LNCAP (cell line): ENCODE measurements at regions not wholly inside any gene's neighbourhood (a gene's known extent, or its start where the extent isn't known, plus 50 kb on each side); places are given as distances from the start of the nearest gene placed in this dataset.

Experiments
- CTCF ChIP-seq: fragments of 450-650 bp; IDR thresholded peaks from 2 replicates; pipeline ENCODE4 v1.5.1; 2017; ENCODE audit warnings: mild to moderate bottlenecking

GRCh38 chr17:6323626-6324356 lies 111.1 kb downstream of the AIPL1 start:
- no peak for TF ChIP-seq CTCF

- no peak for TF ChIP-seq CTCF
These were observed 112.6 kb downstream of the AIPL1 start for GRCh38 chr17:6322316-6322715.

DNA sequence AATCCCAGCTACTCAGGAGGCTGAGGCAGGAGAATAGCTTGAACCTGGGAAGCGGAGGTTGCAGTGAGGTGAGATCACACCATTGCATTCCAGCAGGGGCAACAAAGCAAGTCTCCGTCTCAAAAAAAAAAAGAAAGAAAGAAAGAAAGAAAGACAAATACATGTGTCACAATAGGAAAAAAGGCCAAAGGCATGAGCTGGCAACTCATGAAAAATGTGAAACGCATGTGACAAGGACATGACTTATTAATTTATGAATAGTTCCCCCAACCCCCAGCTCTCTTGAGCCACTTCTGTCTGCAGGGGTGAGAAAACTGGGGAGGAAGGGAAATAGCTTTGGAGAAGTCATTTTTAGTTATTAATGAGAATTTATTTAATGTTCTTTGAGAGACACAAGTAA lies 120.6 kb downstream of the AIPL1 start:
- no peak for TF ChIP-seq CTCF

DNA sequence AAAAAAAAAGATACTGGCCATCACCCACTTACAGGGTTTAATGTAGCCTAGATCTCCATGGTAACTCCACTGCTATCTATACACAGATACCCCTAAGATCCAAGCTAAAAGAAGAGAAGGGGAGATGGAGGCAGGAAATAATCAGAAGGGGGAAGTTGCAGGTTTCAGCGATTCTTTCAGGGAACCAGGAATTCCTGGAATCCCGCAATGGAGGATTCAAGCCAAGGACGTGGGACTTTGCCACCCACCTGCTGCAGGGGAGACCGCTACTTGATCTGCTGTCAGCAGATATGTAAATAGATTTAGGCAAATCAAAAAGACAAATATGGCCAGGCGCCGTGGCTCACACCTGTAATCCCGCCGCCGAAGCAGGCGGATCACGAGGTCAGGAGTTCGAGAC lies 121.1 kb downstream of the AIPL1 start:
- TF ChIP-seq CTCF = no peak

GRCh38 chr17:6306820-6307219 lies 128.1 kb downstream of the AIPL1 start:
- no peak for TF ChIP-seq CTCF

DNA sequence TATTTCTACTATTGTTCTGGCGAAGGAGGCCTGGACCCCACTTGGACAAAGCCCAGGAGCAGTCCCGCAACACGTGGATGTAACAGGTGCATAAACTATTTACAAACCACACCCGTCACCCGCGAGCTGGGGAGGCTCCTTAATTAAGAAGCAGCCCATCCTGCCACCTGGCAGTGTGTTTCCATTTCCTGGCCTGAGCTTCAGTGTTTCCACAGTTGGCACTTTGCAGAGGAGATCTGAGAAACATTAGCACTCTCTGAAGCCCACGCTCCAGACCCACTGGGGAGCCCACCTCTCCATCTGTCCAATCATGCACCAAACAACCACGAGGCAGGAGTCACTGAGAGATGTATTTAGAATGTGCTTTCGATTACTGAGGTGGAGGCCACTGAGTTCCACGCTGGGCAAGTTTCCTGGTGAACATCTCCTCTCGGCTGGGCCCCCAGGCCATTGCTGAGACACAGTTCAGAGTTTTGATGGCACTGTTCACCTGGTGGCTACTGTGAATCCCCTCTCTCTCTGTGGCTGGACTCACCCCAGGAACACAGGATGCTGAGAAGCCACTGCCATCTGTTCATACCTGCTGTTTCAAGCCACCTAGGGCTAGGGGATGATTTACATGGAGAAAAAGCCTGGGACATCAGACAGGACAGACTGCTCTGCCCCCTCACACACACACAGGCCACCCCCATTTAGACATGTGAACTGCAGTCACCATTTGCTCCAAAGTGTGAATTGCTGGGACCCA lies 129.1 kb downstream of the AIPL1 start:
- no peak for TF ChIP-seq CTCF

DNA sequence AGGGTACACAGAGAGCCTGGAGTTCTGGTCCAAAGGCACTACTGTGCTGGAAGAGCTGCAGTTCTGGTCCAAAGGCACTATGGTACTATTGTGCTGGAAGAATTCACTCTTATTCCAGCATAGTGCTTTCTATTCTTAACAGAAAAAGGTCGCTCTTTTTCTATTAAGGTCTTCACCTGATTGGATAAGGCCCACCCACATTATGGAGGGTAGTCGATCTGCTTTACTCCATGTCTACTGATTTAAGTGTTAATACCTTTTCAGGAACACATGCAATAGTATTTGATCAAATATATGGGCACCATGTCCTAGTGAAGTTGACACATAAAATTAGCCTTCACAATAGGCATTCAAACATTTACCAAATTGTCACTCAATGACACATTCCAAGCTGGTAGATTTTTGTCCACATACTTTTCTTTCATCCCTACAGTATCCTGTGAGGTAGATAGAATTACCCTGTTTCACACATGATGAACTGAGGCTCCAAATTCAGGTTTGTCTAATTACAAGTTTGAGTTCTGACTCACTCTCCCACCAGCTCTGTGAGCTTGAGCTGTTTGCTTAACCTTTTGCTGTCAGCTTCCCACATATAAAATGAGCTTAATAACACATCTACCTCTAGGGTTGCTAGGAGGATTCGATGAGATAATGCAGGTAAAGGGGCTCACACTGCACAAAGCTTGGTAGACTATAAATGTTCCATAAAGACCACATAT lies 129.9 kb downstream of the AIPL1 start:
- no peak for TF ChIP-seq CTCF
